Loucy (cell line): ENCODE measurements at regions not wholly inside any gene's neighbourhood (a gene's known extent, or its start where the extent isn't known, plus 50 kb on each side); places are given as distances from the start of the nearest gene placed in this dataset.

Experiments
- H2AFZ ChIP-seq: fragments of 200-600 bp; sonication (generic); 2 replicates; pipeline ENCODE4 v1.6.0; 2016; ENCODE audit warnings: antibody characterized with exemption, mild to moderate bottlenecking, low read length, moderate library complexity
- H3F3A ChIP-seq: fragments of 200-600 bp; 2 replicates; pipeline ENCODE4 v1.6.0; 2016; ENCODE audit warnings: antibody characterized with exemption, low read depth, mild to moderate bottlenecking
- H3K27me3 ChIP-seq: fragments of 200-600 bp; sonication (generic); 2 replicates; pipeline ENCODE4 v1.6.1; 2014; ENCODE audit warnings: low read length, mild to moderate bottlenecking; ENCODE audit not compliant: insufficient read depth, poor library complexity, severe bottlenecking
- H3K36me3 ChIP-seq: fragments of 200-600 bp; sonication (generic); 2 replicates; pipeline ENCODE4 v1.6.1; 2016; ENCODE audit warnings: low read length; ENCODE audit not compliant: insufficient read depth
- H3K4me1 ChIP-seq: fragments of 200-600 bp; sonication (generic); 2 replicates; pipeline ENCODE4 v1.5.1; 2014; ENCODE audit warnings: low read length, mild to moderate bottlenecking; ENCODE audit not compliant: insufficient read depth, poor library complexity, severe bottlenecking
- H3K4me2 ChIP-seq: fragments of 200-600 bp; sonication (generic); 2 replicates; pipeline ENCODE4 v1.6.0; 2014; ENCODE audit warnings: antibody characterized with exemption, low read length, low read depth, mild to moderate bottlenecking; ENCODE audit not compliant: poor library complexity, severe bottlenecking
- H3K4me3 ChIP-seq: fragments of 200-600 bp; sonication (generic); 2 replicates; pipeline ENCODE4 v1.5.1; 2014; ENCODE audit warnings: low read length, mild to moderate bottlenecking, mixed read lengths; ENCODE audit not compliant: poor library complexity, severe bottlenecking
- H3K79me2 ChIP-seq: fragments of 200-600 bp; sonication (generic); 2 replicates; pipeline ENCODE4 v1.6.1; 2014; ENCODE audit warnings: low read length; ENCODE audit not compliant: insufficient read depth
- H3K9ac ChIP-seq: fragments of 200-600 bp; sonication (generic); 2 replicates; pipeline ENCODE4 v1.6.0; 2014; ENCODE audit warnings: mild to moderate bottlenecking, low read depth, low read length, moderate library complexity; ENCODE audit not compliant: poor library complexity, severe bottlenecking
- H3K9me2 ChIP-seq: fragments of 200-600 bp; sonication (generic); replicated peaks from 2 replicates; pipeline ENCODE4 v1.6.1; 2016; ENCODE audit warnings: low read depth, low read length, mixed read lengths
- H3K9me3 ChIP-seq: fragments of 200-600 bp; sonication (generic); 2 replicates; pipeline ENCODE4 v1.6.1; 2014; ENCODE audit warnings: mild to moderate bottlenecking, antibody characterized with exemption, low read length, low read depth; ENCODE audit not compliant: insufficient read depth
- H4K20me1 ChIP-seq: fragments of 200-600 bp; sonication (generic); 2 replicates; pipeline ENCODE4 v1.6.0; 2014; ENCODE audit warnings: antibody characterized with exemption, low read length, mild to moderate bottlenecking; ENCODE audit not compliant: insufficient read depth, poor library complexity, severe bottlenecking
- CTCF ChIP-seq: fragments of 200-600 bp; sonication (generic); conservative IDR thresholded peaks from 2 replicates; pipeline ENCODE4 v1.5.1; 2014; ENCODE audit warnings: mild to moderate bottlenecking, antibody characterized with exemption, low read length
- EZH2phosphoT487 ChIP-seq: fragments of 200-600 bp; IDR thresholded peaks from 2 replicates; pipeline ENCODE4 v1.6.1; 2018; ENCODE audit warnings: antibody characterized with exemption, mild to moderate bottlenecking, moderate library complexity, borderline replicate concordance

DNA sequence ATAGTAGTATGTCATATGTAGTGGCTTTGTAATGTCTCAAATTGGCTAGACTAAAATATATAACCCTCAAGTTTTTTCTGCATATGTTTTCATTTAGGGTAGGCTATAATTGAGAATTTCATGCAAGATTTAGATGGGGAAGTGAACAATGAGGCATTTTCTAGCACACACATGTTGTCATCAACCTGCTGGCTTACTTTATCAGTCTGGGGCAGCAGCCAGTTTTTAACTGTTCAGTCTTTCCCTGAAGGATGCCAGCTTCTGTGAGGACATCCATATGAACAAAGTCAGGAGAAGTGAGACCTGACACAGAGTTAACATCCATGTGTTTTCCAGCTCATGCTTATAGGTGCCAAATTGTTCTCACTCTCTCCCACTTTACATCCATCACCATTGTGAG is 74.7 kb upstream of the OLFM3 start:
- no peak overlapping the region for H3K9ac ChIP-seq
- H3K36me3 ChIP-seq: no peaks in the 10 kb centered on the region
- no peaks in the 10 kb centered on the region for H3K79me2 ChIP-seq
- no peaks in the 10 kb centered on the region for H3K9me2 ChIP-seq
- no peaks in the 10 kb centered on the region for H3K9me3 ChIP-seq
- no peaks in the 10 kb centered on the region for H3F3A ChIP-seq
- no peak overlapping the region for H3K4me3 ChIP-seq
- no peak for TF ChIP-seq EZH2phosphoT487
- no peak for TF ChIP-seq CTCF
- no peak overlapping the region for H3K4me2 ChIP-seq
- H3K27me3 ChIP-seq: no peaks in the 10 kb centered on the region
- no peaks in the 10 kb centered on the region for H4K20me1 ChIP-seq
- H2AFZ ChIP-seq: no peak overlapping the region
- H3K4me1 ChIP-seq: no peaks in the 10 kb centered on the region

- H3K27me3 ChIP-seq: no peaks in the 10 kb centered on the region
- no peaks in the 10 kb centered on the region for H3F3A ChIP-seq
- TF ChIP-seq CTCF (no peak), EZH2phosphoT487 (no peak)
- H3K9me2 ChIP-seq: no peaks in the 10 kb centered on the region
- no peaks in the 10 kb centered on the region for H3K36me3 ChIP-seq
- H4K20me1 ChIP-seq: no peaks in the 10 kb centered on the region
- H3K9me3 ChIP-seq: no peaks in the 10 kb centered on the region
- no peaks in the 10 kb centered on the region for H3K79me2 ChIP-seq
- peak overlapping the region; percentile 22 for H3K4me2 ChIP-seq
- H2AFZ ChIP-seq: no peak overlapping the region
- H3K9ac ChIP-seq: no peak overlapping the region
- H3K4me3 ChIP-seq: no peak overlapping the region
- H3K4me1 ChIP-seq: peaks cover 11% of the 10 kb centered on the region
These were observed 53.8 kb upstream of the OLFM3 start for GRCh38 chr1:102050556-102050955.

- TF ChIP-seq EZH2phosphoT487 (no peak), CTCF (no peak)
- Histone ChIP-seq H4K20me1 (no peaks in the 10 kb centered on the region), H3K4me2 (no peak overlapping the region), H3K79me2 (no peaks in the 10 kb centered on the region), H3K4me3 (no peak overlapping the region), H3K9ac (no peak overlapping the region), H3K9me2 (no peaks in the 10 kb centered on the region), H2AFZ (no peak overlapping the region), H3K4me1 (peaks cover 11% of the 10 kb centered on the region), H3K9me3 (no peaks in the 10 kb centered on the region), H3F3A (no peaks in the 10 kb centered on the region), H3K27me3 (no peaks in the 10 kb centered on the region), H3K36me3 (no peaks in the 10 kb centered on the region)
These were observed 51.0 kb upstream of the OLFM3 start for GRCh38 chr1:102047724-102048123.
